ENCODE measurements at regions not wholly inside any gene's neighbourhood (a gene's known extent, or its start where the extent isn't known, plus 50 kb on each side); places are given as distances from the start of the nearest gene placed in this dataset.

DNA sequence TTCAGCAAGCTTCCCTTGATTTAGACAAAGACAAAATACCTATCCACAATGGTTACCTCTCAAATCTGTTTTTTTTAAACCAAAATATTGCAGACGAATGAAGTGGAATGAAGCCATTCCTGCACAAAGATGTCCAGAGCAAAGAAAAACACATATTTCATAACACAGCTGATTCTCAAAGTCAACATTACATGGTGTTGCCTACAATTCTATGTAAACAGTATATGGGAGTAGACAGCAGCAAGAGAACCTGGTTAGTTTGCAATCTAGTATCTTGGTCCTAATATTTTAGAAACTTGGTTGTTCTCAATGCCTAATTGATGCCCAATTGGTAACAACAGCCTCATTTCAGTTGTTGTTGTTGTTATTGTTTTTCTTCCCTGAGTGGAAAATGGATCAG lies 1240.9 kb upstream of the CHAC2 start:
- Histone ChIP-seq H3K9ac (ENCODE audit: low read depth, low read length) (no peak overlapping the region), H3K4me3 (ENCODE audit: low read depth, low read length) (no peak overlapping the region), H3K9me3 (ENCODE audit: control insufficient read depth, insufficient read depth, low read length) (no peaks in the 10 kb centered on the region), H3K36me3 (ENCODE audit: control insufficient read depth, insufficient read depth, low read length) (no peaks in the 10 kb centered on the region), H3K4me1 (ENCODE audit: control insufficient read depth, insufficient read depth, low read length) (no peaks in the 10 kb centered on the region), H3K27me3 (ENCODE audit: control insufficient read depth, insufficient read depth, low read length) (no peaks in the 10 kb centered on the region)

DNA sequence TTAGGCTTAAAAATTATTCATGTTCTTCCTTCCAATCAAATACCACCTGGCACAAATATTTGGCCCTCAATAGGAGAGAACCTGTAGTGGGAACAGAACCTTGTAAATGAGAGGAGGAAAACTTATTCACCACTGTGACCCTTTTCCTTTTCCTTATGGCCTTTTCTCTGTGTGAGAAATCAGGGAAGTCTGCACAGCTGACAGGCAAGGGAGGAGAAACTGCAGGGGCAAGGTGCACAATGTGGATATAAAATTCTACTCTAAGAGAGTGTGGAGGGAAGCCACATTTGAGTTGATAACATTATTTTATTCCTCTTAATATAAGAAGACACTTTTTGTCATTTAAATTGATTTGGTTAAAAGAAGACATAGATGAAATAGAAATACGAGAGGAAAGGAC lies 1247.0 kb upstream of the CHAC2 start:
- Histone ChIP-seq H3K9me3 (ENCODE audit: control insufficient read depth, insufficient read depth, low read length) (no peaks in the 10 kb centered on the region), H3K27me3 (ENCODE audit: control insufficient read depth, insufficient read depth, low read length) (no peaks in the 10 kb centered on the region), H3K4me1 (ENCODE audit: control insufficient read depth, insufficient read depth, low read length) (peaks cover 3% of the 10 kb centered on the region), H3K9ac (ENCODE audit: low read depth, low read length) (no peak overlapping the region), H3K36me3 (ENCODE audit: control insufficient read depth, insufficient read depth, low read length) (no peaks in the 10 kb centered on the region), H3K4me3 (ENCODE audit: low read depth, low read length) (no peak overlapping the region)

DNA sequence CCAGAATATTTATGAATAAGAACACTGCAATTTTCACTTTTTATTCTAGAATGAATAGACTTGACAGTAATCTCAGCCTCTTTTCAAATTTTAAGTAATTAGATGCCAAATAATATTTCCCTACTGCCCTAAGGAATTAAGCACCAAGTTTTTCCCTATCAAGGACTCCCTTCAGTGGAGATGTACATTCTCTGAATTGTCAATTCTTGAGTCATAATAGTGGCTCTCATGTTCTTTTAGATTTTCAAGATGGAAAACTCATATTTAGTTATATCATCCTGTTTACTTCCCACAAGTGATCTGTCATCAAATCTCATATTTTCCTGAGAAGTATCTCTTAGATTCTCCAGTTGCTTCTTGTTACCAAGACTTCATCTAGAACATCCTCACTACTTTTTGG lies 1248.9 kb upstream of the CHAC2 start:
- Histone ChIP-seq H3K27me3 (ENCODE audit: control insufficient read depth, insufficient read depth, low read length) (no peaks in the 10 kb centered on the region), H3K4me1 (ENCODE audit: control insufficient read depth, insufficient read depth, low read length) (peaks cover 3% of the 10 kb centered on the region), H3K9me3 (ENCODE audit: control insufficient read depth, insufficient read depth, low read length) (no peaks in the 10 kb centered on the region), H3K4me3 (ENCODE audit: low read depth, low read length) (no peak overlapping the region), H3K9ac (ENCODE audit: low read depth, low read length) (no peak overlapping the region), H3K36me3 (ENCODE audit: control insufficient read depth, insufficient read depth, low read length) (no peaks in the 10 kb centered on the region)

DNA sequence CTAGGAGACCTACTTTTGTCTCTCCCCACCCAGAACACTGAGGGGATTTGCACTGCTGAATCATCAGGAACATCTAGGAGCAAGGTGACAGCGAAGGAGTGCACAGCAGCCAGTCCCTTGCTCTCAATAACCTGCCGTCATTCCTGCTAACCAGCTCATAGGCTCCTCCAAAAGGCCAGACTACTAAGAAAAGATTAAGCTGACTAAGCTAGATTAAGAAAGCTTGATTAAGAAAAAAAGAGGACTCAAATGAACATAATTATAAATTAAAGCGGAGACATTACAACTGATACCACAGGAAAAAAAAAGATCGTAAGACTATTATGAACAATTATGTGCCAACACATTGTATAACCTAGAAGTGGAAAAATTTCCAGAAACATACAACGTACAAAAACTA lies 1254.8 kb upstream of the CHAC2 start:
- H3K9me3 ChIP-seq (ENCODE audit: control insufficient read depth, insufficient read depth, low read length), result no peaks in the 10 kb centered on the region
- H3K36me3 ChIP-seq (ENCODE audit: control insufficient read depth, insufficient read depth, low read length), result no peaks in the 10 kb centered on the region
- no peak overlapping the region for H3K9ac ChIP-seq (ENCODE audit: low read depth, low read length)
- no peaks in the 10 kb centered on the region for H3K4me1 ChIP-seq (ENCODE audit: control insufficient read depth, insufficient read depth, low read length)
- H3K4me3 ChIP-seq (ENCODE audit: low read depth, low read length), result no peak overlapping the region
- no peaks in the 10 kb centered on the region for H3K27me3 ChIP-seq (ENCODE audit: control insufficient read depth, insufficient read depth, low read length)

DNA sequence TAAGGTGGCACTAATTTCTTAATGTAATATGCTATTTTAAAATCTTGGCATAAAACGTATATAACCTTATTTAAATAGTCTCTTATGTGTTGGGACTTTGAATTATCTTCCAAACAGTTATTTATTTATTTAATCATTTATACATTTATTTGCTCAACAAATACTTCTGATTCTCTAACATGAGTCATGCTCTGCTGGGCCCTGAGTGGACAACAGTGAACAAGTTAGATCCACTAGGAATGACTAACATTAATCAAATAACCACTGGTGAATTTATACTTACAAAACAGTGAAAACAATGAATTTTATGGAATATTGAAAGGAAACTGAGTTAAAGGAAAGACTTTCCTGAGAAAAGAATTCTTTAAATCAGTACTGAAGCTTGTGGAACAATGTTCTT lies 1257.2 kb upstream of the CHAC2 start:
- H3K9me3 ChIP-seq (ENCODE audit: control insufficient read depth, insufficient read depth, low read length), result no peaks in the 10 kb centered on the region
- H3K4me3 ChIP-seq (ENCODE audit: low read depth, low read length), result no peak overlapping the region
- no peak overlapping the region for H3K9ac ChIP-seq (ENCODE audit: low read depth, low read length)
- no peaks in the 10 kb centered on the region for H3K4me1 ChIP-seq (ENCODE audit: control insufficient read depth, insufficient read depth, low read length)
- no peaks in the 10 kb centered on the region for H3K36me3 ChIP-seq (ENCODE audit: control insufficient read depth, insufficient read depth, low read length)
- no peaks in the 10 kb centered on the region for H3K27me3 ChIP-seq (ENCODE audit: control insufficient read depth, insufficient read depth, low read length)

DNA sequence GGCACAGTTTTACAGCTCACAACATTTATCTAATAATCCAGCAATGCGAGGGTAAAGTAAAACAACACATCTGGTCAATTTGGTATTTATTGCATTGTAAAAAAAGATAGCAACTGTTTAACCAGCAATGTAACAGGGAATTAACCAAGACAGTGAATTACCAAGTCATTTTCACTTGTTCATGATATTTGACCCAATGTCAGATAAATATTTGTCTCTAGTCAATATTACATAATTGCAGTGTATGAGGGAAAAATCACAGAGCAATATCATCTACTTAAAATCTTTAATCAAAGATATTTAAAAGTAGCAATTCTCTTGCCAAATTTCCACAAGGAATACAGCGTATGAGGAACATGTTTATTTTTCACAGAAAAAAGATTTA lies 1265.1 kb upstream of the CHAC2 start:
- Histone ChIP-seq H3K36me3 (ENCODE audit: control insufficient read depth, insufficient read depth, low read length) (no peaks in the 10 kb centered on the region), H3K9ac (ENCODE audit: low read depth, low read length) (no peak overlapping the region), H3K4me1 (ENCODE audit: control insufficient read depth, insufficient read depth, low read length) (no peaks in the 10 kb centered on the region), H3K27me3 (ENCODE audit: control insufficient read depth, insufficient read depth, low read length) (no peaks in the 10 kb centered on the region), H3K4me3 (ENCODE audit: low read depth, low read length) (no peak overlapping the region), H3K9me3 (ENCODE audit: control insufficient read depth, insufficient read depth, low read length) (peaks cover 2% of the 10 kb centered on the region)

DNA sequence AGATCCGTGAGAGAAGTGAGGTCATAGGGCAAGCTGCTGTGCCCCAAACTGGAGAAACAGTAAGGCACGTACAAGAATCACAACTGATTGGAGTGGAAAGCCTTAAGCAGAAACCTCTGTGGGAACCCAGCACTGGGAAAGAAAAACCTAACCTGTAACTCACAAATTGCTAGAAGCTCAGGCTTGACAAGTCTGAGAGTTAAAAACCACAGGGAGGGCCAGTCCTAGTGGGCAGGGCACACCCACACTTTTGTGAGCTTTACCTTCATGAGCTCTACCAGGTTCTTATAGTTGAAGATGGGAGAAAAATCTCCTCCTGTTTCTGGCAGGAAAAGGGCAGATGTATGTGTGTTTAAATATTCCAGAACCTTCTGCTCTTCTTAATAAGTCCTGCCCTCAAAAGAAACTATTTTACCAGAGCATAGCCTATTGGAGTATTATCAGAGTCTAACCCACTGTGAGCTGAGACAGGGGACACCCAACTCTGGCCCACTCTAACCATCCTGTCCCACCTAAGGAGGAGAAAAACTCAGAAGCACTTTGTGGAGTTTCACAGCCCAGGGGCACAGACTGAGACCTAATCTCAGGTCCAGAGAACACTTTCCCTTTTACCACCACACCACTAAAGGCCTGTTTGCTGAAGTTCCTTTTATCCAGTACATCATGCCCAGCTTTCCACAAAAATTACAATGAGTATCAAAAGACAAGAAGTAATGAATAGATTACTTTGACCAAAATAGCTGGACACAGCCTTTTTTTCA lies 1265.7 kb upstream of the CHAC2 start:
- H3K36me3 ChIP-seq (ENCODE audit: control insufficient read depth, insufficient read depth, low read length), result no peaks in the 10 kb centered on the region
- no peak overlapping the region for H3K4me3 ChIP-seq (ENCODE audit: low read depth, low read length)
- peaks cover 3% of the 10 kb centered on the region for H3K9me3 ChIP-seq (ENCODE audit: control insufficient read depth, insufficient read depth, low read length)
- no peaks in the 10 kb centered on the region for H3K27me3 ChIP-seq (ENCODE audit: control insufficient read depth, insufficient read depth, low read length)
- no peak overlapping the region for H3K9ac ChIP-seq (ENCODE audit: low read depth, low read length)
- no peaks in the 10 kb centered on the region for H3K4me1 ChIP-seq (ENCODE audit: control insufficient read depth, insufficient read depth, low read length)

DNA sequence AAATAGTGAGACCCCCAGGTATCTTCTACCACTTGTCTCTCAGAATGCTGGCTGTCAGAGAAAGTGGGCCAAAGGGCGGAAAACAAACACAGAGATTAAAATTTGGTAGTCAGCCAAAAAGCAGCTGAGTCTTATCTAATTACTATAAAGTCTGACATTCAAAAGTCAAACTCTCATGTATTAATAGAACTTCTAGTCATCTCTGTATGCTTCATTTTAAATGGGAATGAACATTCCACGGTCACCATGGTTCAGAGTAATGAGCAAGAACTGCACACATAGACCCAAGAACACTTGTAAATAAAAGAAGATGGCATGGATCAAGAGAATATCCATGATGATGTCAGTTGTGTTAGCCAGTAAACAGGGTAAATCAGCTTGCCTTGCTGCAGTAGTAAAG lies 1267.0 kb upstream of the CHAC2 start:
- H3K4me3 ChIP-seq (ENCODE audit: low read depth, low read length), result no peak overlapping the region
- no peak overlapping the region for H3K9ac ChIP-seq (ENCODE audit: low read depth, low read length)
- no peaks in the 10 kb centered on the region for H3K36me3 ChIP-seq (ENCODE audit: control insufficient read depth, insufficient read depth, low read length)
- H3K4me1 ChIP-seq (ENCODE audit: control insufficient read depth, insufficient read depth, low read length), result no peaks in the 10 kb centered on the region
- peaks cover 3% of the 10 kb centered on the region for H3K9me3 ChIP-seq (ENCODE audit: control insufficient read depth, insufficient read depth, low read length)
- H3K27me3 ChIP-seq (ENCODE audit: control insufficient read depth, insufficient read depth, low read length), result no peaks in the 10 kb centered on the region

DNA sequence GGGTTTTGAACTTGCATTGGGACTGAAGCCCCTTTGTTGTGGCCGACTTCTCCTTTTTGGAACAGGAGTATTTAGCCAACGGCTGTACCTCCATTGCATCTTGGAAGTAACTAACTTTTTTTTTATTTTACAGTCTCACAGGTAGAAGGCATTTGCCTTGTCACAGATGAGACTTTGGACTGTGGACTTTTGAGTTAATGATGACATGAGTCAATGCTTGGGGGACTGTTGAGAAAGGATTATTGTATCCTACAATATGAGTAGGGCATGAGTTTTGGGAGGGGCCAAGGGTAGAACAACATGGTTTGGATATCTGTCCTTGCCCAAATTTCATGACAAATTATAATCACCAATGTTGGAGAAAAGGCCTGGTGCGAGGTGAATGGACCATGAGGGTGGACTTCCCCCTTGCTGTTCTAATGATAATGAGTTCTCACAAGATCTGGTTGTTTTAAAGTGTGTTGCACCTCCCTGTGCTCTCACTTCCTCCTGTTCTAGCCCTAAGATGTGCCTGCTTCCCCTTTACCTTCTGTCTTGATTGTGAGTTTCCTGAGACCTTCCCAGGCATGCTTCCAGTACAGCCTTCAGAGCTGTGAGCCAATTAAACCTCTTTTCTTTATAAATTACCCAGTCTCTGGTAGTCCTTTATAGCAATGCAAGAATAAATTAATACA lies 1269.4 kb upstream of the CHAC2 start:
- no peaks in the 10 kb centered on the region for H3K27me3 ChIP-seq (ENCODE audit: control insufficient read depth, insufficient read depth, low read length)
- H3K4me3 ChIP-seq (ENCODE audit: low read depth, low read length), result no peak overlapping the region
- peaks cover 3% of the 10 kb centered on the region for H3K9me3 ChIP-seq (ENCODE audit: control insufficient read depth, insufficient read depth, low read length)
- no peaks in the 10 kb centered on the region for H3K36me3 ChIP-seq (ENCODE audit: control insufficient read depth, insufficient read depth, low read length)
- H3K9ac ChIP-seq (ENCODE audit: low read depth, low read length), result no peak overlapping the region
- no peaks in the 10 kb centered on the region for H3K4me1 ChIP-seq (ENCODE audit: control insufficient read depth, insufficient read depth, low read length)

DNA sequence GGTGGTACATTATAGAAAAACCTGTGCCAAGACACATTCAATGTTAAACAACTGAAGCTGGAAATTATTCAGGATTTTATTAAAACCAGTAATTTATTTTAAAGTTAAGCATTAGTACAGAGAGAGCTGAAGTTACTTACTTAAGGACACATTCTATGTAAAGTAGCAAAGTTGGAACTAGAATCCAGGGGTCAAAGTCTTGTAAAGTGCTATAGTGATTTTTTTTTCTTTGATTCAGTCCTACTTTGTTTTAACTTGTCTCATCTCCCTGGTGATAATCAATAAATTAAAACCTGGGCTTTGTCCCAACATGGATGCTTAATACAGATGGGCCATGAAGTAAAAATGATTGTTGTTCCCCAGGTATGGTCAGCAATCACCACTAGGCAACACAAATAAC lies 1271.8 kb upstream of the CHAC2 start:
- H3K4me3 ChIP-seq (ENCODE audit: low read depth, low read length), result no peak overlapping the region
- H3K9ac ChIP-seq (ENCODE audit: low read depth, low read length), result no peak overlapping the region
- H3K27me3 ChIP-seq (ENCODE audit: control insufficient read depth, insufficient read depth, low read length), result no peaks in the 10 kb centered on the region
- no peaks in the 10 kb centered on the region for H3K4me1 ChIP-seq (ENCODE audit: control insufficient read depth, insufficient read depth, low read length)
- H3K36me3 ChIP-seq (ENCODE audit: control insufficient read depth, insufficient read depth, low read length), result no peaks in the 10 kb centered on the region
- H3K9me3 ChIP-seq (ENCODE audit: control insufficient read depth, insufficient read depth, low read length), result peaks cover 3% of the 10 kb centered on the region

DNA sequence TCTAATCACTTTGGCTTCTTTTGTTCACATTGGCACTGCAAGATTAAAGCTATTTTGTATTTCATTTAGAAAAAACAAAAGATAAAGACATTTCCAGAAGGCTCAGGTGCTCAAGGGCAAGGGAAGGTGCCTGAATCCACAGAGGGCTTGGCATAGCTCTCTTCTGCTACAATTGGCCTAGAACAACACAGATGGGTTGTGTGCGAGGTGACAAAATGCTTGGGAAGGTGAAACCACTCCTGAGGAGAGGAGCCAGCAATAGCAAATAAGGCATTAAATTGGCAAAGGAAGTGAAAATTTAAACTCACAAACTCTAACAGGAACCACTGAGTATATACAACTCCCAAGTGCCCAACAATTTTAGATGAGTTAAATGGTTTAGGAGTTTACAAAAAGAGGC lies 1290.4 kb upstream of the CHAC2 start:
- H3K9me3 ChIP-seq (ENCODE audit: control insufficient read depth, insufficient read depth, low read length), result no peaks in the 10 kb centered on the region
- H3K4me1 ChIP-seq (ENCODE audit: control insufficient read depth, insufficient read depth, low read length), result no peaks in the 10 kb centered on the region
- no peaks in the 10 kb centered on the region for H3K36me3 ChIP-seq (ENCODE audit: control insufficient read depth, insufficient read depth, low read length)
- no peaks in the 10 kb centered on the region for H3K27me3 ChIP-seq (ENCODE audit: control insufficient read depth, insufficient read depth, low read length)
- H3K9ac ChIP-seq (ENCODE audit: low read depth, low read length), result no peak overlapping the region
- no peak overlapping the region for H3K4me3 ChIP-seq (ENCODE audit: low read depth, low read length)

DNA sequence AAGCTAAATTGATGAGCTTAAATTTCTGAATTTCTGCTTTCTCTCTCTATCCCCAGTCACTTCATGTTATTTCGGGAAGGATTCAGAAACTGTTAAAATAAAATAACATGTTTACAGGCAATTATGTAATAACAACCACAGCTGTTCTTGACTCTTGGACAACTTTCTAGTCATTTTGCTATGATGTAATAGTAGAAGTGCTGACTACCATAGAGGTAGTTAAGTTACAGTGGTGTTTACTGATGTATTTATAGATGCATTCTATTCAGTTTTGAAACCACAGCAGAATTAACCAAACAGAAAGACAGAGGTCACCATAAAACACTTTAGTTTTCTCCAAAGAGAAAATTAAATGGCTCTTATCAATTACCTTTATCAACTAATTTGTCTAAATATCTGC lies 1292.0 kb upstream of the CHAC2 start:
- Histone ChIP-seq H3K9ac (ENCODE audit: low read depth, low read length) (no peak overlapping the region), H3K4me3 (ENCODE audit: low read depth, low read length) (no peak overlapping the region), H3K4me1 (ENCODE audit: control insufficient read depth, insufficient read depth, low read length) (no peaks in the 10 kb centered on the region), H3K9me3 (ENCODE audit: control insufficient read depth, insufficient read depth, low read length) (no peaks in the 10 kb centered on the region), H3K27me3 (ENCODE audit: control insufficient read depth, insufficient read depth, low read length) (no peaks in the 10 kb centered on the region), H3K36me3 (ENCODE audit: control insufficient read depth, insufficient read depth, low read length) (no peaks in the 10 kb centered on the region)
